GM21515 (cell line): ENCODE measurements at regions not wholly inside any gene's neighbourhood (a gene's known extent, or its start where the extent isn't known, plus 50 kb on each side); places are given as distances from the start of the nearest gene placed in this dataset.
"Not testable (repeated sequence)": the region's sequence is repeated elsewhere in the genome, so short reads cannot be mapped to it uniquely, and the experiment has no call there.

Source experiments
- ATAC-seq: cut with Tn5 transposase; IDR thresholded peaks from one replicate; pipeline ENCODE4 v1.9.1; 2021; ENCODE audit not compliant: unreplicated experiment

GRCh38 chr4:166153548-166153947 lies 280.5 kb downstream of the TLL1 start:
- no peak for ATAC-seq

DNA sequence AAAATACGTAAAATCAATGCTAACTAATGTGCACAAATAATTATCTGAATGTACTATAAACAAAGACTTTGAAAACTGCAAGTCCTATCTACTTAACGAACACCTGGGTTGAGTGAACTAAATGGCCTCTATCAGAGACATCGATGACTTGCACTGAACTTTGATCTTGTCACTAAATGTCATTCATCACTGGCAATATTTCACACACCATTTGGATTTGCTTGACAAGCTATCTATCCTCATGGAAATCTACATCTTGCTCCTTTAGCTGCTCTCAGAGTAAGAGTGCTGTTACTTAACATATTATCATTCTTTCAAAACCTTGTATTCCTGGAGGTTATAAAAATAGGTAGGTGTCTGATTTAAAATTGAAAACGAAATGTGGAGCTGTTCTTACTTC lies 289.3 kb downstream of the TLL1 start:
- no peak for ATAC-seq

DNA sequence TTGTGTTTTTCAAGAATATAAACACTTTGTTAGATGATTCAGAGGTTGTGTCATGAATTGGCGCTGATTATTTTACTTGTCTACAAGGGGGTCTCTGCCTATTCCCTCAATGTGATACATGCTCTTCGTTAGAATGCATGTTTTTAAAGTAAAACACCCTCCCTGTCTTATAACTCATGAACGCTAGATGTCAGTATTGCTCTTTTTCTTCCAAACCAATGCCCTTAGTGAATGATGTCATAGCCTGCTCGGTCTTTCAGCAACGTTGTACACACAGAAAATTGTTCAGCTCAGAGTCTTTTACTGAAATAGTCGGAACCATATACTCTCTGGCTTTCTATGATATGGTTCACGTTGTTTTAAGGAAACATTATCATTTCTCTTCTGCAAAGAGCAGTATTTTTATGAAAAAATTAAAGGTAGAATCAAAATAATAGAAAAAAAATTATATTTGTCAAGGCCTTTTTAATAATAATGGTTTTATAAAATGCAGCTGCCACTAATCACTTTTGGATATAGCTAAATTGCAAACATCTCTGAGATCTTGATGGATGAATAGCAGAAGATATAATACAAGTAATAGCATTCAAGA lies 292.9 kb downstream of the TLL1 start:
- peak; percentile 99 for ATAC-seq

GRCh38 chr4:166169111-166169510 lies 296.1 kb downstream of the TLL1 start:
- no peak for ATAC-seq

DNA sequence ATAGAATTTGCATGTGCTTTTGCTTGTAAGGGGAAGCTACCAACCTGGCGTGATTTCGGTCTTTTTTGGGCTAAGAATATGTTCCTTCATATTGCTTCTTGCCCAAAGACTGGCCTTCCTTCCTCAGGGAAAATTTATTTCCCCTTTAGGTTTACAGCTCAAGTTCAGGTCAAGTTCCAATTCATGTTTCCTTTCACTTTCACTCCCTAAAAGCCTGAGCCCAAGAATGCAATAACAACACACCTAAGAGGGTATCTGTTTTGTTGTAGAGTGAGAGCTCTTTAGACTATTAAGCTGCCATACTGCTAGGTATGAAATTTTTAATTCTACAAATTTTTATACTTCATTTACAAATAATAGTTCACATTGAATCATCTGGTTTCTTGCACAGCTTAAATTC lies 299.6 kb downstream of the TLL1 start:
- no peak for ATAC-seq

GRCh38 chr4:166174717-166175490 lies 301.9 kb downstream of the TLL1 start:
- ATAC-seq: no peak

DNA sequence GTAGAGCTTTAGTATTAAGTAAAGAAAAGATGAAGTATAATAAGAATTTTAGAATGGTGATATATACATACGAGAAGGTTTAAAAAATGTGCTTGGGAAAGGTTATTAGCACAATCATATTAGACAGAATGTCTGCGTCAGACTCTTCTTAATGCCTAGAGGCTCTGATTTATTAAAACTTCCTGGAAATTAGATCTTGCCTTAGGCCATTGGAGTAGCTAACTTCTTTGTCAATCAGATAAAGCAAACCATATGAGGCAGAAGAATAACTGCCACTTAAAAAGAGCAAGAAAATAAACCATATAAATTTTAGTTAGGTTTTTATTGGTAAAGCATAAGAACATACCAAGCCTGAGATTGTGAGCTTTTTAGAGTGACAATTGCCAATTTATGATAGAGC lies 309.1 kb downstream of the TLL1 start:
- ATAC-seq: no peak

DNA sequence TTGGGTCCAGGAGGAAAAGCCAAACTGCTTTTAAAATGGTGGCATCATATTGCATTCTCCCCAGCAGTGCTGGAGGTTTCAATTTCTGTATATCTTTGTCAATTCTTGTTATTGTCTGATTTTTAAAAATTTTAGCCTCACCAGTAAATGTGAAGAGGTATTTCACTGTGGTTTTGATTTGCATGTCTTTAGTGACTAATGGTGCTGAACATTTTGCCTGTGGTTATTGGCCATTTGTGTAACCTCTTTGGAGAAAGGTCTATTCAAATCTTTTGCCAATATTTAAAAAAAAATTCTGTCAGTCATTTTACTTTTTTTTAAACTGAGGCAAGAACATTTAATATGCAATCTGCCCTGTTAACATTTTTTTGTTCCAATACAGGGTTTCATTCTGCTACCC lies 322.1 kb downstream of the TLL1 start:
- no peak for ATAC-seq

- no peak for ATAC-seq
Observed at GRCh38 chr4:166197166-166197565, 324.1 kb downstream of the TLL1 start.

DNA sequence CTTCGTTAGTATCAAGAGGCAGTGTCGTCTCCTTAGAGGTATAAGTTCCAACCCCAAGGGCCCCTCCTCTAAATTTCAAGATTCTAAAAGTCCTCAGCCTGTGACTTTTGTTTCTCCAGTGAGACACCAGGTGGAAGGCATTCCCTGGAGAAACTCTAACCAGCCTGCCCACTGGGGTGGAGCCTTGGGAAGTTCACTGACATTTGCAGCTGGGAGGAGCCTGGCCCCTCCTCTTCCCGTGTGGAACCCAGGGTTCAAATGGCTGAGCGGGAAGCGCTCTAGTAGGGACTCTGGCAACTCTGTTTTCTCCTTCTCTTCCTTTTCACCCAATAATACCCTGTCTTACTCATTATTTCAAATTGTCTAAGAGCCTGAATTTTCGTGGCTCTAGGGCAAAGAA lies 325.0 kb downstream of the TLL1 start:
- ATAC-seq: no peak

GRCh38 chr4:166198516-166199310 lies 325.7 kb downstream of the TLL1 start:
- ATAC-seq: no peak

GRCh38 chr4:166202991-166203390 lies 330.0 kb downstream of the TLL1 start:
- ATAC-seq: no peak

- ATAC-seq: not testable (repeated sequence)
Observed at GRCh38 chr4:166212326-166212725, 339.3 kb downstream of the TLL1 start.

GRCh38 chr4:166222271-166222670 lies 349.2 kb downstream of the TLL1 start:
- ATAC-seq: no peak

DNA sequence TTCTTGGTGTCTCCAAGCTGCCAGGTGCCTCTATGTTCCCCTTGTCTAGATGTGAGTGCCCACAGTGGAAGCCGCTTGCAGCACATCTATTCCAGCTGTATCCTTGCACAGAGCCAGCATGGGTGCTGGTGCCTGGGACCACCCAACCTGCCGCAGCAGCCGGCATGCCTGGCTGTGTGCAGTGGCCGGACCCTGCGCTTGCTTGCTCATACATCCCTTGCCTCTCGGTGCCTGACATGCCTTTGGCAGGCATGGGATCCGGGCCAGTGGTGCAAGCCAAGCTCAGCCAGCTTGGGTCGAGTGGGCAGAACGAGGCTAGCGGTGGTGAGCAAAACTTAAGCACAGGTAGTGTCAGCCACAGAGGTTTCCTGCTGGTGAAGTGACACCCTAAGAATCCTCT lies 355.1 kb downstream of the TLL1 start:
- no peak for ATAC-seq

DNA sequence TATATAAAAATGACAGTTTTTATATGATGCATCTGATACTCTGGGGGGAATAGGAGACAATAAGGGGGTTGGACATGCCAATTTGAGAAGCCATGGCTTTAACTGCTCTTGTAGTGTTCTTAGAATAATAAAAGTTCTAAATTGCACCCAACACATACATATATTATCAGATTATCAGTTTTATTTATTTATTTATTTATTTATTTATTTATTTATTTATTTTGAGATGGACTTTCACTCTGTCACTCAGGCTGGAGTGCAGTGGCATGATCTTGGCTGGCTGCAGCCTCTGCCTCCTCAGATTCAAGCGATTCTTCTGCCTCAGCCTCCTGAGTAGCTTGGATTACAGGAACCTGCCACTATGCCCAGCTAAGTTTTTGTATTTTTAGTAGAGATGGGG lies 356.8 kb downstream of the TLL1 start:
- ATAC-seq: no peak

- ATAC-seq: no peak
Observed at GRCh38 chr4:166230841-166231240, 357.8 kb downstream of the TLL1 start.

DNA sequence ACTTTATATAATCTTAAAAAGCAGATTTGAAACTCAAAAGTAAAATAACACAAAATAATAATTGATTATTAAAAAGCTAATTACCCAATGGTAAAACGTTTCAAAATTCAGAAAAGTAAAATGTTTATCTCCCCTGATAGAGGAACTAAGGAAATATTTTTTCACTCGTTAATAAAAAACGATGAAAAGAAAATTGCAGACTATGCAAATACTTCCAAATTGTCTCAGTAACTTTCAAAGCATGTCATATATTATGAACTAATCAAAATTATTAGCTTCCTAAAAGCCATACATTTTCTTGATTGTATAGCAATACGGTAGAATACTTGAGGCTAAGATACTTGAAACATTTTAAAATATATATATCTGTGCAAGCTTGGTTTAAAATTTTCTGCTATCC lies 366.3 kb downstream of the TLL1 start:
- no peak for ATAC-seq

DNA sequence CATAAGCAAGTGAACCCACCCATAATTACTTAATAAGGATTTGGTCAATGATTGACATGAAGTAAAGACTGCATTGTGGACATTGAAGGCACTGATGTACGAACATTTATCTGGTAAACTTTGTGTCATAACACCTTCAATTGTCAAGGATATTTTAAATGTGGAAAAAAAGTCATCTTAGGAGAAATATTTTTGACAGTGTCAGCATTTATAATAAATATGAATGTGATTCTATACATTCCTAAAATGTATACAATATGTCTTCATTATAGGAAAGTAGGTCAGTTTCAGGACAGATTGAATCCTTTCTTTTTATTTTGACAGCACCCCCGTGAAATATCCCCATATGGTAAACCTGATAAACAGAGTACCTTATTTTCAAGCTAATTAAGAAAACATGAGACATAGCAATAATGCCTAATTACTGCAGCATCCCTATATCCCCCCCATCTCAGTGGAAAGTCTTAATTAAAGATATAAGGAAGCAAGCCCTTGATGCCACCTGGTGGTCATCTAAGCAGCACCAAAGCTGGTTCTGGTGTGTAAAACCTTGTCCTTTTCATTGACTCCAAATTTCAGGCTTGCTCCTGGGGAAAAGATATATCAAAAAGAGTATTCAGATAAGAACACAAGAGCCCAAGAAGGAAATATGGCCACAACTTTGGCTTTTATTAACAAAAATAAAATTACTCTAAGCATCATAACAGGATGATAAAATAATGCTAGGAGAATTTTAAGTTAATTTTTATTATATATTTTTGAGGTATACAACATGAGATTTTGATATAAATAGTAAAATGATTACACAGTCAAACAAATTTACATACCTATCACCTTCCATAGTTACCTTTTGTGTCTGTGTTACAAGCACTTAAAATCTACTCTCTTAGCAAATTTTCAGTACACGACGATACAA lies 379.7 kb downstream of the TLL1 start:
- peak; percentile 51 for ATAC-seq

- no peak for ATAC-seq
Observed at GRCh38 chr4:166257276-166257675, 384.2 kb downstream of the TLL1 start.

- no peak for ATAC-seq
Observed at GRCh38 chr4:166257891-166258290, 384.9 kb downstream of the TLL1 start.
